Rectal smooth muscle tissue (tissue), 1 donor: ENCODE measurements at regions not wholly inside any gene's neighbourhood (a gene's known extent, or its start where the extent isn't known, plus 50 kb on each side); places are given as distances from the start of the nearest gene placed in this dataset.

Experiments
- H3K27ac ChIP-seq: one replicate; pipeline ENCODE4 v1.7.0; 2013; ENCODE audit warnings: low read depth, low read length, inconsistent platforms
- H3K27me3 ChIP-seq: one replicate; pipeline ENCODE4 v1.7.0; 2013; ENCODE audit warnings: low read length; ENCODE audit not compliant: control insufficient read depth, insufficient read depth
- H3K36me3 ChIP-seq: one replicate; pipeline ENCODE4 v1.7.0; 2013; ENCODE audit warnings: low read length; ENCODE audit not compliant: control insufficient read depth, insufficient read depth
- H3K4me1 ChIP-seq: one replicate; pipeline ENCODE4 v1.7.0; 2013; ENCODE audit warnings: low read length; ENCODE audit not compliant: control insufficient read depth, insufficient read depth
- H3K4me3 ChIP-seq: one replicate; pipeline ENCODE4 v1.7.0; 2013; ENCODE audit warnings: low read length
- H3K9ac ChIP-seq: one replicate; pipeline ENCODE4 v1.7.0; 2013; ENCODE audit warnings: low read length

GRCh38 chr15:70342141-70342540 lies 244.4 kb upstream of the TLE3 start:
- Histone ChIP-seq H3K36me3 (no peaks in the 10 kb centered on the region), H3K4me3 (no peak overlapping the region), H3K27me3 (no peaks in the 10 kb centered on the region), H3K4me1 (peaks cover 8% of the 10 kb centered on the region), H3K27ac (no peak overlapping the region), H3K9ac (no peak overlapping the region)

- no peak overlapping the region for H3K4me3 ChIP-seq
- no peak overlapping the region for H3K27ac ChIP-seq
These were observed 243.8 kb upstream of the TLE3 start for GRCh38 chr15:70341566-70341965.

GRCh38 chr15:70340494-70340870 lies 242.8 kb upstream of the TLE3 start:
- Histone ChIP-seq H3K27me3 (no peaks in the 10 kb centered on the region), H3K27ac (no peak overlapping the region), H3K36me3 (no peaks in the 10 kb centered on the region), H3K4me1 (peaks cover 15% of the 10 kb centered on the region), H3K9ac (no peak overlapping the region), H3K4me3 (no peak overlapping the region)

More at GRCh38 chr15:70341566-70341965, 243.8 kb upstream of the TLE3 start:
- Histone ChIP-seq H3K36me3 (no peaks in the 10 kb centered on the region), H3K9ac (no peak overlapping the region), H3K27me3 (no peaks in the 10 kb centered on the region), H3K4me1 (peaks cover 13% of the 10 kb centered on the region)

- no peaks in the 10 kb centered on the region for H3K36me3 ChIP-seq
- no peaks in the 10 kb centered on the region for H3K27me3 ChIP-seq
- peak overlapping the region; percentile 35 for H3K27ac ChIP-seq
- peaks cover 15% of the 10 kb centered on the region for H3K4me1 ChIP-seq
- no peak overlapping the region for H3K9ac ChIP-seq
- no peak overlapping the region for H3K4me3 ChIP-seq
These were observed 242.1 kb upstream of the TLE3 start for GRCh38 chr15:70339571-70340493.

GRCh38 chr15:70337277-70338186 lies 239.8 kb upstream of the TLE3 start:
- H3K4me1 ChIP-seq: peaks cover 15% of the 10 kb centered on the region
- H3K27ac ChIP-seq: peak overlapping the region; percentile 93

GRCh38 chr15:70336425-70337009 lies 238.8 kb upstream of the TLE3 start:
- Histone ChIP-seq H3K36me3 (no peaks in the 10 kb centered on the region), H3K9ac (no peak overlapping the region), H3K4me1 (peaks cover 15% of the 10 kb centered on the region), H3K27me3 (no peaks in the 10 kb centered on the region), H3K4me3 (no peak overlapping the region), H3K27ac (peak overlapping the region; percentile 93)

More at GRCh38 chr15:70337277-70338186, 239.8 kb upstream of the TLE3 start:
- H3K4me3 ChIP-seq: no peak overlapping the region
- no peaks in the 10 kb centered on the region for H3K27me3 ChIP-seq
- H3K36me3 ChIP-seq: no peaks in the 10 kb centered on the region
- no peak overlapping the region for H3K9ac ChIP-seq

- H3K27me3 ChIP-seq: no peaks in the 10 kb centered on the region
- no peak overlapping the region for H3K9ac ChIP-seq
- H3K27ac ChIP-seq: no peak overlapping the region
- peaks cover 12% of the 10 kb centered on the region for H3K4me1 ChIP-seq
- no peaks in the 10 kb centered on the region for H3K36me3 ChIP-seq
- no peak overlapping the region for H3K4me3 ChIP-seq
These were observed 236.6 kb upstream of the TLE3 start for GRCh38 chr15:70334286-70334685.

GRCh38 chr15:70329179-70329578 lies 231.5 kb upstream of the TLE3 start:
- Histone ChIP-seq H3K36me3 (no peaks in the 10 kb centered on the region), H3K27me3 (no peaks in the 10 kb centered on the region), H3K4me3 (no peak overlapping the region), H3K27ac (peak overlapping the region; percentile 64), H3K9ac (no peak overlapping the region), H3K4me1 (peaks cover 21% of the 10 kb centered on the region)

GRCh38 chr15:70328679-70329115 lies 231.0 kb upstream of the TLE3 start:
- no peaks in the 10 kb centered on the region for H3K27me3 ChIP-seq
- H3K9ac ChIP-seq: no peak overlapping the region
- no peaks in the 10 kb centered on the region for H3K36me3 ChIP-seq
- H3K27ac ChIP-seq: peak overlapping the region; percentile 64
- H3K4me3 ChIP-seq: no peak overlapping the region
- H3K4me1 ChIP-seq: peaks cover 26% of the 10 kb centered on the region

- H3K4me1 ChIP-seq: peaks cover 32% of the 10 kb centered on the region
These were observed 230.3 kb upstream of the TLE3 start for GRCh38 chr15:70327856-70328678.

GRCh38 chr15:70327328-70327855 lies 229.7 kb upstream of the TLE3 start:
- H3K36me3 ChIP-seq: no peaks in the 10 kb centered on the region
- no peak overlapping the region for H3K9ac ChIP-seq
- H3K27ac ChIP-seq: peak overlapping the region; percentile 64
- no peak overlapping the region for H3K4me3 ChIP-seq
- H3K4me1 ChIP-seq: peaks cover 39% of the 10 kb centered on the region
- no peaks in the 10 kb centered on the region for H3K27me3 ChIP-seq

More at GRCh38 chr15:70327856-70328678, 230.3 kb upstream of the TLE3 start:
- Histone ChIP-seq H3K27me3 (no peaks in the 10 kb centered on the region), H3K4me3 (no peak overlapping the region), H3K36me3 (no peaks in the 10 kb centered on the region), H3K9ac (no peak overlapping the region), H3K27ac (peak overlapping the region; percentile 64)
